PC-3 (cell line): ENCODE measurements at regions not wholly inside any gene's neighbourhood (a gene's known extent, or its start where the extent isn't known, plus 50 kb on each side); places are given as distances from the start of the nearest gene placed in this dataset.

ENCODE experiments used
- EZH2 ChIP-seq: fragments of 300-600 bp; sonication (generic); IDR thresholded peaks from one replicate; pipeline ENCODE4 v1.6.1; 2017; ENCODE audit warnings: antibody characterized with exemption, mild to moderate bottlenecking, low read length; ENCODE audit not compliant: unreplicated experiment
- TF ChIP-seq, protein P1 (sequence below): fragments of 300-600 bp; sonication (generic); conservative IDR thresholded peaks from 2 replicates; pipeline ENCODE4 v1.5.1; 2017; ENCODE audit warnings: antibody characterized with exemption, low read depth, mild to moderate bottlenecking, low read length

DNA sequence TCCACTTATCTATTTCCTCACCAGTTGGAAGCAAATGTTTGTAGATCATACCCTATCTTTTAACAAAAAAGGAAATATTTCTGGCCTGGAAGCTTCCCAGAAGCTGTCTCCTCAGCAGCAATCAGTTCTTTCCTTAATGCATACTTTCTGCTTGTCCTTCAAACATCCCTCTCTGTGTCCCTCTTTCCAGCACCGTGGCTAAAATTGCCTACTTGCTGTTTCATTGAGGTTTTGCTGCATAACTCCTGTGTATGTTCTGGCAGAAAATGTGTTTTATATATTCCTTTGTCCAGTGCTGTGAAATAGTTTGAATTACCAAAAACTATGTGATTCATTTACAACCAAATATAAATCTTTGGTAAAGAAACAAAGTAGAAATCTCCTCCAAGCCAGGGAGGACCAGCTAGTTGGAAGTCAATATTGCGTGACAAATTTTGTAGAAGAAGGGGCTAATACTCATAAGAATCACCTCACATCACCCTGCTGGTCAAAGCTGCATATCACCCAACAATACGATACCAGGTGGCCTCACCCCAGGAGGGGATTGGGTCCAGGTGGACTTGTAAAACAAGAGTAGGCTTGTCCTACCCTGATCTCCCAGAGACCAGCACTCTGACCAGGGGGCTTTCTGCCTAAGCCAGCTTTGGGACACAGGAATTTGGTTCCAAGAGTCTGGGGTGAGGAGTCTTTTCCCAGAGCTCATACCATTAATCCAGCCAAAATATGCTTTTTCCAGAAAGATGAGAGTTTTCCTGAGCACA is 198.4 kb upstream of the SNX2 start:
- TF ChIP-seq, protein P1, sequence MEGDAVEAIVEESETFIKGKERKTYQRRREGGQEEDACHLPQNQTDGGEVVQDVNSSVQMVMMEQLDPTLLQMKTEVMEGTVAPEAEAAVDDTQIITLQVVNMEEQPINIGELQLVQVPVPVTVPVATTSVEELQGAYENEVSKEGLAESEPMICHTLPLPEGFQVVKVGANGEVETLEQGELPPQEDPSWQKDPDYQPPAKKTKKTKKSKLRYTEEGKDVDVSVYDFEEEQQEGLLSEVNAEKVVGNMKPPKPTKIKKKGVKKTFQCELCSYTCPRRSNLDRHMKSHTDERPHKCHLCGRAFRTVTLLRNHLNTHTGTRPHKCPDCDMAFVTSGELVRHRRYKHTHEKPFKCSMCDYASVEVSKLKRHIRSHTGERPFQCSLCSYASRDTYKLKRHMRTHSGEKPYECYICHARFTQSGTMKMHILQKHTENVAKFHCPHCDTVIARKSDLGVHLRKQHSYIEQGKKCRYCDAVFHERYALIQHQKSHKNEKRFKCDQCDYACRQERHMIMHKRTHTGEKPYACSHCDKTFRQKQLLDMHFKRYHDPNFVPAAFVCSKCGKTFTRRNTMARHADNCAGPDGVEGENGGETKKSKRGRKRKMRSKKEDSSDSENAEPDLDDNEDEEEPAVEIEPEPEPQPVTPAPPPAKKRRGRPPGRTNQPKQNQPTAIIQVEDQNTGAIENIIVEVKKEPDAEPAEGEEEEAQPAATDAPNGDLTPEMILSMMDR: no peak
- TF ChIP-seq EZH2: no peak
